HEK293T (cell line): ENCODE measurements at regions not wholly inside any gene's neighbourhood (a gene's known extent, or its start where the extent isn't known, plus 50 kb on each side); places are given as distances from the start of the nearest gene placed in this dataset.

Experiments
- CTCF ChIA-PET: fragments of 350-600 bp; formaldehyde crosslinking; extraction: SDS; loops from one replicate; lab custom pipeline; 2021; ENCODE audit warnings: antibody characterized with exemption, inconsistent platforms; lab: Yijun Ruan, JAX
- POLR2A ChIA-PET: fragments of 350-600 bp; formaldehyde crosslinking; extraction: SDS; loops from one replicate; lab custom pipeline; 2020; ENCODE audit warnings: antibody characterized with exemption, inconsistent platforms; lab: Yijun Ruan, JAX
- DNase-seq: peaks from one replicate; pipeline ENCODE4 v3.0.0; 2012; ENCODE audit warnings: mixed read lengths; ENCODE audit errors: extremely low spot score
- ARNT ChIP-seq: fragments of 450-650 bp; IDR thresholded peaks from 2 replicates; pipeline ENCODE4 v1.6.1; 2017; ENCODE audit warnings: mild to moderate bottlenecking
- BHLHE40 ChIP-seq: fragments of 450-650 bp; IDR thresholded peaks from 2 replicates; pipeline ENCODE4 v1.6.1; 2016; ENCODE audit warnings: mild to moderate bottlenecking, moderate library complexity, borderline replicate concordance
- CTBP1 ChIP-seq: fragments of 450-650 bp; IDR thresholded peaks from 2 replicates; pipeline ENCODE4 v1.6.1; 2016; ENCODE audit warnings: borderline replicate concordance
- ELF4 ChIP-seq: fragments of 450-650 bp; IDR thresholded peaks from 2 replicates; pipeline ENCODE4 v1.6.1; 2017; ENCODE audit warnings: antibody characterized with exemption
- FOXA1 ChIP-seq: fragments of 450-650 bp; IDR thresholded peaks from 2 replicates; pipeline ENCODE4 v1.6.1; 2016; ENCODE audit warnings: mild to moderate bottlenecking
- FOXK2 ChIP-seq: fragments of 450-650 bp; IDR thresholded peaks from 2 replicates; pipeline ENCODE4 v1.6.1; 2016; ENCODE audit warnings: mild to moderate bottlenecking
- FOXM1 ChIP-seq: fragments of 450-650 bp; IDR thresholded peaks from 2 replicates; pipeline ENCODE4 v1.6.1; 2017; ENCODE audit warnings: mild to moderate bottlenecking, borderline replicate concordance
- HDGF ChIP-seq: fragments of 450-650 bp; IDR thresholded peaks from 2 replicates; pipeline ENCODE4 v1.6.1; 2017; ENCODE audit warnings: antibody characterized with exemption, borderline replicate concordance
- L3MBTL2 ChIP-seq: fragments of 450-650 bp; conservative IDR thresholded peaks from 2 replicates; pipeline ENCODE4 v1.6.1; 2016; ENCODE audit warnings: mild to moderate bottlenecking
- LEF1 ChIP-seq: fragments of 450-650 bp; IDR thresholded peaks from 2 replicates; pipeline ENCODE4 v1.6.1; 2017; ENCODE audit warnings: mild to moderate bottlenecking, borderline replicate concordance
- NFRKB ChIP-seq: fragments of 450-650 bp; IDR thresholded peaks from 2 replicates; pipeline ENCODE4 v1.6.1; 2016; ENCODE audit warnings: mild to moderate bottlenecking, moderate library complexity
- PKNOX1 ChIP-seq: fragments of 450-650 bp; IDR thresholded peaks from 2 replicates; pipeline ENCODE4 v1.6.1; 2016
- SP1 ChIP-seq: fragments of 450-650 bp; IDR thresholded peaks from 2 replicates; pipeline ENCODE4 v1.6.1; 2017
- SUZ12 ChIP-seq: fragments of 450-650 bp; IDR thresholded peaks from 2 replicates; pipeline ENCODE4 v1.6.1; 2016; ENCODE audit warnings: mild to moderate bottlenecking
- TARDBP ChIP-seq: fragments of 450-650 bp; IDR thresholded peaks from 2 replicates; pipeline ENCODE4 v1.6.1; 2016
- ZNF384 ChIP-seq: fragments of 450-650 bp; IDR thresholded peaks from 2 replicates; pipeline ENCODE4 v1.6.1; 2016

GRCh38 chr17:77750427-77751043 is 208.0 kb upstream of the TNRC6C start:
- TF ChIP-seq CTBP1, result no peak
- TF ChIP-seq ZNF384, result no peak
- TF ChIP-seq FOXM1, result no peak
- no peak for TF ChIP-seq SP1
- TF ChIP-seq LEF1, result no peak
- TF ChIP-seq TARDBP, result no peak
- no peak for TF ChIP-seq BHLHE40
- TF ChIP-seq PKNOX1, result no peak
- no peak for TF ChIP-seq SUZ12
- no peak for TF ChIP-seq HDGF
- no peak for TF ChIP-seq NFRKB
- no peak for TF ChIP-seq ARNT
- no peak for TF ChIP-seq ELF4
- no peak for TF ChIP-seq FOXK2
- TF ChIP-seq FOXA1, result no peak
- TF ChIP-seq L3MBTL2, result no peak
- CTCF ChIA-PET, result no interaction called here
- DNase-seq, result no peak
- POLR2A ChIA-PET, result no interaction called here

- ChIA-PET CTCF (no interaction called here), POLR2A (no interaction called here)
- no peak for DNase-seq
- no peak for TF ChIP-seq TARDBP
- no peak for TF ChIP-seq ELF4
- no peak for TF ChIP-seq ZNF384
- no peak for TF ChIP-seq FOXA1
- TF ChIP-seq L3MBTL2, result no peak
- no peak for TF ChIP-seq SP1
- TF ChIP-seq BHLHE40, result no peak
- TF ChIP-seq NFRKB, result no peak
- TF ChIP-seq HDGF, result no peak
- TF ChIP-seq PKNOX1, result no peak
- TF ChIP-seq LEF1, result no peak
- no peak for TF ChIP-seq FOXM1
- no peak for TF ChIP-seq ARNT
Observed at GRCh38 chr17:77753246-77753645, 205.3 kb upstream of the TNRC6C start.

GRCh38 chr17:77753691-77754245 is 204.7 kb upstream of the TNRC6C start:
- TF ChIP-seq PKNOX1, result no peak
- TF ChIP-seq FOXA1, result no peak
- TF ChIP-seq LEF1, result no peak
- TF ChIP-seq FOXK2, result no peak
- no peak for TF ChIP-seq NFRKB
- no peak for TF ChIP-seq HDGF
- no peak for TF ChIP-seq L3MBTL2
- TF ChIP-seq ARNT, result no peak
- no peak for TF ChIP-seq TARDBP
- no peak for TF ChIP-seq SP1
- no peak for TF ChIP-seq ZNF384
- no peak for TF ChIP-seq BHLHE40
- no peak for TF ChIP-seq SUZ12
- no peak for TF ChIP-seq CTBP1
- TF ChIP-seq ELF4, result no peak
- POLR2A ChIA-PET, result no interaction called here
- CTCF ChIA-PET, result no interaction called here
- no peak for DNase-seq

- TF ChIP-seq PKNOX1, result no peak
- no peak for TF ChIP-seq BHLHE40
- TF ChIP-seq FOXK2, result no peak
- TF ChIP-seq SUZ12, result no peak
- TF ChIP-seq ARNT, result no peak
- no peak for TF ChIP-seq TARDBP
- no peak for TF ChIP-seq FOXM1
- TF ChIP-seq CTBP1, result no peak
- TF ChIP-seq ZNF384, result no peak
- TF ChIP-seq FOXA1, result no peak
- no peak for TF ChIP-seq ELF4
- no peak for TF ChIP-seq SP1
- no peak for TF ChIP-seq L3MBTL2
- TF ChIP-seq NFRKB, result no peak
- TF ChIP-seq LEF1, result no peak
- no peak for TF ChIP-seq HDGF
- CTCF ChIA-PET, result interaction anchor here (0.9 kb wide), 1 partner anchor 325 kb away, joined by 3 read pairs; no protein-coding TSS in a partner anchor
- no peak for DNase-seq
- POLR2A ChIA-PET, result no interaction called here
Observed at GRCh38 chr17:77754956-77755355, 203.5 kb upstream of the TNRC6C start.

- CTCF ChIA-PET, result no interaction called here
- TF ChIP-seq FOXM1, result no peak
- DNase-seq, result no peak
Observed at GRCh38 chr17:77755410-77755963, 203.0 kb upstream of the TNRC6C start.

More at GRCh38 chr17:77755410-77755963, 203.0 kb upstream of the TNRC6C start:
- POLR2A ChIA-PET, result no interaction called here
